DOHH2 (cell line): ENCODE measurements at regions not wholly inside any gene's neighbourhood (a gene's known extent, or its start where the extent isn't known, plus 50 kb on each side); places are given as distances from the start of the nearest gene placed in this dataset.

ENCODE experiments used
- H3F3A ChIP-seq: fragments of 200-600 bp; sonication (generic), shearing (Covaris generic); 2 replicates; pipeline ENCODE4 v1.6.0; 2016; ENCODE audit warnings: antibody characterized with exemption, mild to moderate bottlenecking; ENCODE audit not compliant: control insufficient read depth, insufficient read depth
- H3K27ac ChIP-seq: fragments of 200-600 bp; sonication (generic); 2 replicates; pipeline ENCODE4 v1.5.1; 2014; ENCODE audit warnings: low read depth, mild to moderate bottlenecking, low read length, moderate library complexity
- H3K27me3 ChIP-seq: fragments of 200-600 bp; sonication (generic); 2 replicates; pipeline ENCODE4 v1.6.1; 2014; ENCODE audit warnings: mild to moderate bottlenecking, low read length, mixed read lengths; ENCODE audit not compliant: control insufficient read depth
- H3K36me3 ChIP-seq: fragments of 200-600 bp; sonication (generic); 2 replicates; pipeline ENCODE4 v1.6.1; 2014; ENCODE audit warnings: mild to moderate bottlenecking, low read length, moderate library complexity, mixed read lengths; ENCODE audit not compliant: control insufficient read depth
- H3K4me1 ChIP-seq: fragments of 200-600 bp; sonication (generic); 2 replicates; pipeline ENCODE4 v1.6.1; 2014; ENCODE audit warnings: mild to moderate bottlenecking, low read length, mixed read lengths; ENCODE audit not compliant: control insufficient read depth
- H3K4me2 ChIP-seq: fragments of 200-600 bp; sonication (generic); 2 replicates; pipeline ENCODE4 v1.6.0; 2014; ENCODE audit warnings: mild to moderate bottlenecking, low read length, moderate library complexity
- H3K4me3 ChIP-seq: fragments of 200-600 bp; sonication (generic); 2 replicates; pipeline ENCODE4 v1.5.1; 2014; ENCODE audit warnings: mild to moderate bottlenecking, low read length, mixed read lengths
- H3K79me2 ChIP-seq: fragments of 200-600 bp; sonication (generic); 2 replicates; pipeline ENCODE4 v1.6.1; 2014; ENCODE audit warnings: mild to moderate bottlenecking, low read length, mixed read lengths; ENCODE audit not compliant: control insufficient read depth
- H3K9me2 ChIP-seq: fragments of 200-600 bp; sonication (generic); replicated peaks from 2 replicates; pipeline ENCODE4 v1.6.1; 2014; ENCODE audit warnings: mild to moderate bottlenecking, low read length, mixed read lengths; ENCODE audit not compliant: control insufficient read depth
- H3K9me3 ChIP-seq: fragments of 200-600 bp; sonication (generic); 2 replicates; pipeline ENCODE4 v1.6.1; 2014; ENCODE audit warnings: antibody characterized with exemption, low read length, mixed read lengths; ENCODE audit not compliant: control insufficient read depth, insufficient read depth
- H4K20me1 ChIP-seq: fragments of 200-600 bp; sonication (generic); 2 replicates; pipeline ENCODE4 v1.6.0; 2014; ENCODE audit warnings: low read depth, mild to moderate bottlenecking, antibody characterized with exemption, low read length, moderate library complexity; ENCODE audit not compliant: control insufficient read depth, insufficient read depth
- CTCF ChIP-seq: fragments of 200-600 bp; sonication (generic); IDR thresholded peaks from one replicate; pipeline ENCODE4 v1.5.1; 2014; ENCODE audit warnings: antibody characterized with exemption, mild to moderate bottlenecking, low read depth, low read length; ENCODE audit not compliant: poor library complexity, severe bottlenecking
- EZH2phosphoT487 ChIP-seq: fragments of 200-600 bp; sonication (generic); IDR thresholded peaks from 2 replicates; pipeline ENCODE4 v1.6.1; 2017; ENCODE audit warnings: borderline replicate concordance, mild to moderate bottlenecking, antibody characterized with exemption, low read length, moderate library complexity, mixed read lengths

DNA sequence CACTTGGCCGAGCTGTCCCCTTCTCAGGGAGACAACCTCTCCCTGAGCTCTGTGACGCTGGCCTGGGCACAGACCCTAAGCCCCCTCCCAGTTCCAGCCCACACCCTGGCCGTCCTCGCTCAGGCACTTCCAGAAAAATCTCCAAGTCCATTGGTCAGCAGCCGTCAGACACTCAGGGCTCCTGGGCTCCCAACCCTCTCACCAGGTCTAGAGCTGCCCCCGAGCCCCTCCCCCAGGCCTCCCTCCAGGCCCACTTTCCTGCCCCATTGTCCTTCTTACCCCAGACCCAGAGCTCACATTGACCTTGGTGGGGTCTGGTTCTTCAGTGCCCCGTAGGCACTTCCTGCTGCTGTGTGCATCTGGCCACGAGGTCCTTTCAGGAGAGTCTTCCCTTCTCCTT, 249.3 kb upstream of the RTL1 start:
- no peaks in the 10 kb centered on the region for H3K4me1 ChIP-seq
- no peak overlapping the region for H3K4me3 ChIP-seq
- no peaks in the 10 kb centered on the region for H3K9me2 ChIP-seq
- peaks cover 10% of the 10 kb centered on the region for H3K27me3 ChIP-seq
- no peak for TF ChIP-seq EZH2phosphoT487
- TF ChIP-seq CTCF = no peak
- H3K4me2 ChIP-seq = no peak overlapping the region
- no peaks in the 10 kb centered on the region for H3K36me3 ChIP-seq
- H3K79me2 ChIP-seq = no peaks in the 10 kb centered on the region
- no peak overlapping the region for H3K27ac ChIP-seq
- H3K9me3 ChIP-seq = no peaks in the 10 kb centered on the region
- no peaks in the 10 kb centered on the region for H4K20me1 ChIP-seq
- no peaks in the 10 kb centered on the region for H3F3A ChIP-seq

DNA sequence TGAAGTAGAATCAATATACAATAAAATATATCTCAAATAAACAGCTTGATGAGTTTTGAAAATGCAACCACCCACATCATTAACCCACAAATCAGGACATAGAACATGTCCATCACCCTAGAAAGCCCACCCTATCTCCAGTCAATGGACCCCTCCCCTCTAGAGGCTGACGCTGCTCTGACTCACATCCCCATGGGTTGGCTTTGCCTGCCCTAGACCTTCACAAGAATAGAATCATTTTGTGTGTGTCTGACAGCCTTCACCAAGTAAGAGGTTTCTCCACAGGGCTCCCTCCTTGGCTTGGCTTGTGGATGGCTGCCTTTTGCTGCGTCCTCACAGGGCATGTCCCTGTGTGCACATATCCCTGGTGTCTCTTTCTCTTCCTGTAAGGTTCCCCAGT, 250.2 kb upstream of the RTL1 start:
- H3K27ac ChIP-seq = no peak overlapping the region
- H3K4me3 ChIP-seq = no peak overlapping the region
- no peaks in the 10 kb centered on the region for H3K9me3 ChIP-seq
- TF ChIP-seq EZH2phosphoT487 = no peak
- TF ChIP-seq CTCF = no peak
- no peak overlapping the region for H3K4me2 ChIP-seq
- H3K27me3 ChIP-seq = peaks cover 14% of the 10 kb centered on the region
- H3K4me1 ChIP-seq = no peaks in the 10 kb centered on the region
- H3K79me2 ChIP-seq = no peaks in the 10 kb centered on the region
- no peaks in the 10 kb centered on the region for H4K20me1 ChIP-seq
- H3K36me3 ChIP-seq = no peaks in the 10 kb centered on the region
- no peaks in the 10 kb centered on the region for H3K9me2 ChIP-seq
- no peaks in the 10 kb centered on the region for H3F3A ChIP-seq

GRCh38 chr14:101155575-101155974, 252.1 kb upstream of the RTL1 start:
- Histone ChIP-seq H3K27ac (no peak overlapping the region), H3K9me2 (no peaks in the 10 kb centered on the region), H3K27me3 (peaks cover 14% of the 10 kb centered on the region), H3K36me3 (no peaks in the 10 kb centered on the region), H4K20me1 (no peaks in the 10 kb centered on the region), H3K4me2 (no peak overlapping the region), H3K79me2 (no peaks in the 10 kb centered on the region), H3F3A (no peaks in the 10 kb centered on the region), H3K9me3 (no peaks in the 10 kb centered on the region), H3K4me1 (no peaks in the 10 kb centered on the region), H3K4me3 (no peak overlapping the region)
- TF ChIP-seq EZH2phosphoT487 (no peak), CTCF (no peak)

DNA sequence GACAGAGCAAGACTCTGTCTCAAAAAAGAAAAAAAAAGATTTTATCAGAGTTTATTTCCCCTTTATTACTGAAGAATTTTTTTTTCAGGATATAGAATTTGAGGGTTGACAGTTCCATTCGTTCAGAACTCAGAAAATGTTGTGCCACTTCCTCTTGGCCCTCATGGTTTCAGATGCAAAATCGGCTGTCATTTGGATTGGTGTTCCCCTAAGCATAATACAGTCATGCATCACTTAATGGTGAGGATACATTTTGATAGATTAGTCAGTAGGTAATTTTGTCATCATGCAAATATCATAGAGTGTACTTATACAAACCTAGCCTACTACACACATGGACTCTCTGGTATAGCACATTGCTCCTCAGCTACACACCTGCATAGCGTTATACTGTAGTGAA, 263.9 kb upstream of the RTL1 start:
- Histone ChIP-seq H3K27ac (no peak overlapping the region), H3K9me3 (peaks cover 7% of the 10 kb centered on the region), H3K4me3 (no peak overlapping the region), H4K20me1 (no peaks in the 10 kb centered on the region), H3K4me2 (no peak overlapping the region), H3F3A (no peaks in the 10 kb centered on the region), H3K4me1 (no peaks in the 10 kb centered on the region), H3K36me3 (no peaks in the 10 kb centered on the region), H3K79me2 (no peaks in the 10 kb centered on the region), H3K27me3 (no peaks in the 10 kb centered on the region), H3K9me2 (no peaks in the 10 kb centered on the region)
- TF ChIP-seq EZH2phosphoT487 = no peak
- no peak for TF ChIP-seq CTCF
